ENCODE measurements at regions not wholly inside any gene's neighbourhood (a gene's known extent, or its start where the extent isn't known, plus 50 kb on each side); places are given as distances from the start of the nearest gene placed in this dataset.

- TF ChIP-seq POLR2A (IDR thresholded peaks at IDR 0.05; ENCODE audit: control extremely low read depth in 1 of 2, low read depth in 2 of 2, low read length in 2 of 2) (no peak), EZH2 (IDR thresholded peaks at IDR 0.05; ENCODE audit: low read depth, low read length, severe bottlenecking) (no peak), CTCF (IDR thresholded peaks at IDR 0.05; ENCODE audit: control extremely low read depth in 1 of 3, insufficient read depth in 1 of 3, low read depth in 1 of 3, low read length in 3 of 3) (no peak), USF2 (IDR thresholded peaks at IDR 0.05; ENCODE audit: low read length) (no peak), CHD2 (IDR thresholded peaks at IDR 0.05; ENCODE audit: low read length) (no peak), ATF3 (IDR thresholded peaks at IDR 0.05; ENCODE audit: insufficient read depth, low read depth, low read length) (no peak), GTF2F1 (IDR thresholded peaks at IDR 0.05; ENCODE audit: borderline replicate concordance, low read depth, low read length) (no peak), PHF8 (conservative IDR thresholded peaks at IDR 0.05; ENCODE audit: low read depth, low read length) (no peak), ZNF274 (IDR thresholded peaks at IDR 0.05; ENCODE audit: borderline replicate concordance, extremely low read depth, low read length) (no peak), BACH1 (IDR thresholded peaks at IDR 0.05; ENCODE audit: low read length) (no peak), BRCA1 (IDR thresholded peaks at IDR 0.05; ENCODE audit: low read depth, low read length) (no peak), EGR1 (IDR thresholded peaks at IDR 0.05; ENCODE audit: borderline replicate concordance, low read depth, low read length) (no peak)
Measured at GRCh38 chr3:88954853-88955252, 152.6 kb upstream of the EPHA3 start.

All from H1 (cell line).